Esophagus muscularis mucosa (tissue), 4 donors: ENCODE measurements at regions not wholly inside any gene's neighbourhood (a gene's known extent, or its start where the extent isn't known, plus 50 kb on each side); places are given as distances from the start of the nearest gene placed in this dataset.

Experiments used
- DNase-seq: peaks from one replicate; pipeline ENCODE4 v3.0.0-alpha.2; 2017; ENCODE audit errors: extremely low spot score
- H3K27ac ChIP-seq, 4 donors: fragments of 200-600 bp; sonication (generic); replicated peaks in 1 of 4; 1 replicate in 3 of 4; 2 replicates in 1 of 4; pipeline ENCODE4 v1.5.1; 2016 to 2019; ENCODE audit warnings: mild to moderate bottlenecking in 1 of 4
- H3K27me3 ChIP-seq, 4 donors: fragments of 200-600 bp; sonication (generic); one replicate each; pipeline versions ENCODE4 v1.5.1 to v1.6.0; 2016 to 2019
- H3K36me3 ChIP-seq, 4 donors: fragments of 200-600 bp; sonication (generic); one replicate each; pipeline ENCODE4 v1.5.1; 2016 to 2019
- H3K4me1 ChIP-seq, 4 donors: fragments of 200-600 bp; sonication (generic); one replicate each; pipeline ENCODE4 v1.5.1; 2016 to 2019
- H3K4me3 ChIP-seq, 4 donors: fragments of 200-600 bp; sonication (generic); 1 replicate in 2 of 4; 2 replicates in 2 of 4; pipeline ENCODE4 v1.5.1; 2016 to 2019; ENCODE audit warnings: mild to moderate bottlenecking in 4 of 4, moderate library complexity in 1 of 4
- H3K9me3 ChIP-seq, 4 donors: fragments of 200-600 bp; sonication (generic); 1 replicate in 3 of 4; 2 replicates in 1 of 4; pipeline ENCODE4 v1.5.1; 2016 to 2019
- CTCF ChIP-seq, 3 experiments: fragments of 200-600 bp in 2 of 3; fragments of 450-650 bp in 1 of 3; sonication (generic) in 2 of 3; IDR thresholded peaks; one replicate each; pipeline ENCODE4 v1.5.1; 2017 to 2019; ENCODE audit warnings: antibody characterized with exemption in 3 of 3, mild to moderate bottlenecking in 2 of 3, moderate library complexity in 1 of 3
- EP300 ChIP-seq: sonication (generic); formaldehyde crosslinking; IDR thresholded peaks from one replicate; pipeline ENCODE4 v1.6.1; 2017; ENCODE audit warnings: antibody characterized with exemption
- POLR2A ChIP-seq: fragments of 450-650 bp; IDR thresholded peaks from one replicate; pipeline ENCODE4 v1.6.1; 2017; ENCODE audit warnings: antibody characterized with exemption, moderate library complexity, mild to moderate bottlenecking, low read depth
- POLR2AphosphoS5 ChIP-seq, 2 donors: sonication (generic); formaldehyde crosslinking; IDR thresholded peaks; one replicate each; pipeline ENCODE4 v1.6.1; 2017; ENCODE audit warnings: antibody characterized with exemption in 2 of 2
- WGBS: methylation state at CpG from one replicate; pipeline ENCODE4 v1.1.5; 2018; 5-methylcytosine and 5-hydroxymethylcytosine counted together
- intact Hi-C: fragments of 100-400 bp; cut with DNase I; formaldehyde crosslinking; loops from one replicate; pipeline ENCODE4 v1.15.1; 2023

- no peak overlapping the region for H3K4me3 ChIP-seq
- no peak overlapping the region for H3K27ac ChIP-seq
- no peaks in the 10 kb centered on the region for H3K27me3 ChIP-seq
- 91% methylated on average over 3 of the region's 3 CpGs for WGBS
- H3K9me3 ChIP-seq, result no peaks in the 10 kb centered on the region
- no peaks in the 10 kb centered on the region for H3K36me3 ChIP-seq
- no peak for DNase-seq
- TF ChIP-seq POLR2A, result no peak
- TF ChIP-seq CTCF (IDR thresholded peaks at IDR 0.05), result no peak
- no peak for TF ChIP-seq POLR2AphosphoS5 (IDR thresholded peaks at IDR 0.05)
- no peak for TF ChIP-seq EP300
- H3K4me1 ChIP-seq, result no peaks in the 10 kb centered on the region
- intact Hi-C loops, result no loop called here
Observed at GRCh38 chr2:149789549-149789948, 202.0 kb upstream of the MMADHC start.

- no peak overlapping the region for H3K4me3 ChIP-seq
- TF ChIP-seq POLR2A, result no peak
- no peak for TF ChIP-seq EP300
- TF ChIP-seq POLR2AphosphoS5 (IDR thresholded peaks at IDR 0.05), result no peak
- no peak for TF ChIP-seq CTCF (IDR thresholded peaks at IDR 0.05)
- 75% methylated on average over 1 of the region's 1 CpG for WGBS
- no peaks in the 10 kb centered on the region for H3K27me3 ChIP-seq
- no peak for DNase-seq
- intact Hi-C loops, result no loop called here
- H3K36me3 ChIP-seq, result no peaks in the 10 kb centered on the region
- H3K27ac ChIP-seq, result no peak overlapping the region
- no peaks in the 10 kb centered on the region for H3K9me3 ChIP-seq
- H3K4me1 ChIP-seq, result no peaks in the 10 kb centered on the region
Observed at GRCh38 chr2:149787206-149787605, 199.6 kb upstream of the MMADHC start.

- Histone ChIP-seq H3K36me3 (no peaks in the 10 kb centered on the region), H3K9me3 (no peaks in the 10 kb centered on the region), H3K27ac (no peak overlapping the region), H3K27me3 (no peaks in the 10 kb centered on the region), H3K4me3 (no peak overlapping the region), H3K4me1 (no peaks in the 10 kb centered on the region)
- TF ChIP-seq POLR2AphosphoS5 (IDR thresholded peaks at IDR 0.05) (no peak), POLR2A (no peak), CTCF (IDR thresholded peaks at IDR 0.05) (no peak), EP300 (no peak)
- WGBS, result 100% methylated on average over 1 of the region's 1 CpG
- no peak for DNase-seq
- intact Hi-C loops, result no loop called here
Observed at GRCh38 chr2:149783284-149783683, 195.7 kb upstream of the MMADHC start.

GRCh38 chr2:149782572-149782971 is 195.0 kb upstream of the MMADHC start:
- DNase-seq, result no peak
- WGBS, result 96% methylated on average over 1 of the region's 1 CpG
- Histone ChIP-seq H3K9me3 (no peaks in the 10 kb centered on the region), H3K27ac (no peak overlapping the region), H3K36me3 (no peaks in the 10 kb centered on the region), H3K27me3 (no peaks in the 10 kb centered on the region), H3K4me1 (no peaks in the 10 kb centered on the region), H3K4me3 (no peak overlapping the region)
- intact Hi-C loops, result no loop called here
- no peak for TF ChIP-seq POLR2A
- no peak for TF ChIP-seq EP300
- no peak for TF ChIP-seq POLR2AphosphoS5 (IDR thresholded peaks at IDR 0.05)
- no peak for TF ChIP-seq CTCF (IDR thresholded peaks at IDR 0.05)

GRCh38 chr2:149781263-149781808 is 193.8 kb upstream of the MMADHC start:
- H3K4me1 ChIP-seq, result no peaks in the 10 kb centered on the region
- H3K27me3 ChIP-seq, result no peaks in the 10 kb centered on the region
- H3K36me3 ChIP-seq, result no peaks in the 10 kb centered on the region
- no peak overlapping the region for H3K4me3 ChIP-seq
- H3K27ac ChIP-seq, result no peak overlapping the region
- no peak for TF ChIP-seq CTCF (IDR thresholded peaks at IDR 0.05)
- DNase-seq, result no peak
- no peaks in the 10 kb centered on the region for H3K9me3 ChIP-seq
- intact Hi-C loops, result no loop called here
- WGBS, result 89% methylated on average over 1 of the region's 1 CpG
